RPMI8226 (cell line): ENCODE measurements at regions not wholly inside any gene's neighbourhood (a gene's known extent, or its start where the extent isn't known, plus 50 kb on each side); places are given as distances from the start of the nearest gene placed in this dataset.
"Not testable (repeated sequence)": the region's sequence is repeated elsewhere in the genome, so short reads cannot be mapped to it uniquely, and the experiment has no call there.

Source experiments
- DNase-seq: peaks from one replicate; pipeline ENCODE4 v3.0.0-alpha.2; 2015

GRCh38 chr11:86166287-86166686, 78.3 kb upstream of the EED start:
- DNase-seq: not testable (repeated sequence)

GRCh38 chr11:86164106-86164505, 80.4 kb upstream of the EED start:
- no peak for DNase-seq

GRCh38 chr11:86163221-86163876, 81.2 kb upstream of the EED start:
- DNase-seq: peak; percentile 49

GRCh38 chr11:86162239-86162638, 82.3 kb upstream of the EED start:
- DNase-seq: peak; percentile 14

- no peak for DNase-seq
These were observed 82.7 kb upstream of the EED start for GRCh38 chr11:86161837-86162236.

- no peak for DNase-seq
These were observed 83.2 kb upstream of the EED start for GRCh38 chr11:86161336-86161735.

GRCh38 chr11:86160541-86161149, 83.9 kb upstream of the EED start:
- no peak for DNase-seq

- no peak for DNase-seq
These were observed 85.0 kb upstream of the EED start for GRCh38 chr11:86159581-86159891.

- no peak for DNase-seq
These were observed 85.6 kb upstream of the EED start for GRCh38 chr11:86158704-86159580.

- DNase-seq: no peak
These were observed 86.7 kb upstream of the EED start for GRCh38 chr11:86157797-86158378.

GRCh38 chr11:86156397-86156955, 87.6 kb upstream of the PICALM start:
- DNase-seq: no peak

- no peak for DNase-seq
These were observed 86.4 kb upstream of the PICALM start for GRCh38 chr11:86155200-86155844.

GRCh38 chr11:86153439-86153838, 84.6 kb upstream of the PICALM start:
- no peak for DNase-seq

GRCh38 chr11:86152901-86153300, 84.0 kb upstream of the PICALM start:
- DNase-seq: no peak

GRCh38 chr11:86152006-86152862, 83.3 kb upstream of the PICALM start:
- peak; percentile 51 for DNase-seq

GRCh38 chr11:86151174-86152005, 82.5 kb upstream of the PICALM start:
- peak; percentile 74 for DNase-seq

- DNase-seq: no peak
These were observed 81.9 kb upstream of the PICALM start for GRCh38 chr11:86150847-86151173.

GRCh38 chr11:86149792-86150191, 80.9 kb upstream of the PICALM start:
- no peak for DNase-seq

GRCh38 chr11:86148345-86148747, 79.5 kb upstream of the PICALM start:
- no peak for DNase-seq

GRCh38 chr11:86147004-86147403, 78.1 kb upstream of the PICALM start:
- DNase-seq: no peak
